ENCODE measurements at regions not wholly inside any gene's neighbourhood (a gene's known extent, or its start where the extent isn't known, plus 50 kb on each side); places are given as distances from the start of the nearest gene placed in this dataset.

- no peak for DNase-seq (ENCODE audit: extremely low read depth, low read depth)
- H3K4me3 ChIP-seq (replicated peaks; ENCODE audit: low read depth, low read length) = no peak overlapping the region
- no peak for TF ChIP-seq CTCF (IDR thresholded peaks at IDR 0.05; ENCODE audit: low read depth, low read length, missing control alignments)
These were observed 126.8 kb upstream of the ST6GAL2 start for GRCh38 chr2:107012714-107013306.

GRCh38 chr2:107013884-107014283 lies 127.9 kb upstream of the ST6GAL2 start:
- no peak for TF ChIP-seq CTCF (IDR thresholded peaks at IDR 0.05; ENCODE audit: low read depth, low read length, missing control alignments)
- no peak overlapping the region for H3K4me3 ChIP-seq (replicated peaks; ENCODE audit: low read depth, low read length)
- no peak for DNase-seq (ENCODE audit: extremely low read depth, low read depth)

DNA sequence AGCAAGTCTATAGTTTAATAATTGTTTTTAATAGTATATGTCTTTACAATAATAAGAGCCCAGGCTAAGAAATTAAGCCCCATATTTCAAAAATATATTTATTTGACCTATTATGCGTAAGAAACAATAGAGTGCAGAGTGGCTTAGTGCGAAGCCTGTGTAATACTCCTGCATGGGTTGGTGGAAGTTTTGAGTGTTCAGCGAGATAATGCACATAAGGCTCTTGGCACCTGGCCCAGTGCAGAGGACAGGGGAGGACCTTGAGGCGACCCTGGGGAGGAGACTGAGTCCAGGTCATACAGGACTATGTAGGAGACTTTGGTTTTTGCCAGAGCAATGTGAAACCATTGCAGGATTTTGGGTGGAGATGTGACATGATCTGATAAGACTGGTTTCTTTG lies 132.4 kb upstream of the ST6GAL2 start:
- no peak for TF ChIP-seq CTCF (IDR thresholded peaks at IDR 0.05; ENCODE audit: low read depth, low read length, missing control alignments)
- H3K4me3 ChIP-seq (replicated peaks; ENCODE audit: low read depth, low read length) = no peak overlapping the region
- DNase-seq (ENCODE audit: extremely low read depth, low read depth) = no peak

DNA sequence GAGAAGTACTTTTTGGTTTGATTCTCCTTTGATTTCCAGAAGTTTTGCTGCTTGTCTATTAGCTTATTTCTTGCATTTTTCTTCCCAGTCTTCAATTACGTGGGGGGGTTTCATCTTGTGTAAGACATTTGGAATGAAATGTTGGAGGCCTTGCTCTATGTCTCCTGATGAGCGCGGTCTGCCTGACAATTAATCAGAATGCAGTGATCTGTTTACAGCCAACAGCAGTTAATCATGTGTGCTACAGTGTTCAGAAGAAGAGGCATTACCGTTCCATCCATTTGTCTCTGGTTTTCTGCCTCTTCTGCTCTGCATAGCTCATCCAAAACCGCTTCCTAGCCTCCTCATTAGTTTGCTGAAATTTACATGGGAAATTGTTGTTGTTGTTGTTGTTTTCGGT lies 134.4 kb upstream of the ST6GAL2 start:
- no peak overlapping the region for H3K4me3 ChIP-seq (replicated peaks; ENCODE audit: low read depth, low read length)
- DNase-seq (ENCODE audit: extremely low read depth, low read depth) = no peak
- no peak for TF ChIP-seq CTCF (IDR thresholded peaks at IDR 0.05; ENCODE audit: low read depth, low read length, missing control alignments)

DNA sequence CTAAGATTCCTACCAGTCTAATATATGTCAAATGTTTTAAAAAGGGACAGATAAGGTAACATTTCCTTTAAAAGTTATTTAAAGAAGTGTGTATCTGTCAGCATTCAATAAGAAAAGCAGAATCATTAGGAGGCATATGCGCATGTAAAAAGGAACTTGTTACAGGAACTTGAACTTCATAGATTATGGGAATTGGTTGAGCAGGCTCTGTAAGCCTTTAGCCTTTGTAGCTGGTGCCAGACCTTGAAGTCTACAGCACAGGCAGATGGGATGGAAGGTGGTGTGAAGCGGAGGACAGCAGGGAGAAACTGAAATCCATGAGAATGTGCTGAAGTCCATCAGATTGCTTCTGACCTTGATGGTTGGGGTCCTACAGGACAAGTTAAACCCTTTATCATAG lies 138.3 kb upstream of the ST6GAL2 start:
- H3K4me3 ChIP-seq (replicated peaks; ENCODE audit: low read depth, low read length) = no peak overlapping the region
- no peak for DNase-seq (ENCODE audit: extremely low read depth, low read depth)
- no peak for TF ChIP-seq CTCF (IDR thresholded peaks at IDR 0.05; ENCODE audit: low read depth, low read length, missing control alignments)

GRCh38 chr2:107025291-107025857 lies 139.4 kb upstream of the ST6GAL2 start:
- H3K4me3 ChIP-seq (replicated peaks; ENCODE audit: low read depth, low read length) = no peak overlapping the region
- DNase-seq (ENCODE audit: extremely low read depth, low read depth) = no peak
- no peak for TF ChIP-seq CTCF (IDR thresholded peaks at IDR 0.05; ENCODE audit: low read depth, low read length, missing control alignments)
